Activated CD4-positive, alpha-beta T cell treated with anti-CD3 and anti-CD28 coated beads, Interleukin-2, amount 50 U/mL, for 1 hour (primary cell): ENCODE measurements at regions not wholly inside any gene's neighbourhood (a gene's known extent, or its start where the extent isn't known, plus 50 kb on each side); places are given as distances from the start of the nearest gene placed in this dataset.

Experiments used
- DNase-seq: peaks from one replicate; pipeline ENCODE4 v3.0.0-alpha.2; 2020

GRCh38 chr15:96390986-96391385 is 60.5 kb downstream of the NR2F2 start:
- DNase-seq: no peak

DNA sequence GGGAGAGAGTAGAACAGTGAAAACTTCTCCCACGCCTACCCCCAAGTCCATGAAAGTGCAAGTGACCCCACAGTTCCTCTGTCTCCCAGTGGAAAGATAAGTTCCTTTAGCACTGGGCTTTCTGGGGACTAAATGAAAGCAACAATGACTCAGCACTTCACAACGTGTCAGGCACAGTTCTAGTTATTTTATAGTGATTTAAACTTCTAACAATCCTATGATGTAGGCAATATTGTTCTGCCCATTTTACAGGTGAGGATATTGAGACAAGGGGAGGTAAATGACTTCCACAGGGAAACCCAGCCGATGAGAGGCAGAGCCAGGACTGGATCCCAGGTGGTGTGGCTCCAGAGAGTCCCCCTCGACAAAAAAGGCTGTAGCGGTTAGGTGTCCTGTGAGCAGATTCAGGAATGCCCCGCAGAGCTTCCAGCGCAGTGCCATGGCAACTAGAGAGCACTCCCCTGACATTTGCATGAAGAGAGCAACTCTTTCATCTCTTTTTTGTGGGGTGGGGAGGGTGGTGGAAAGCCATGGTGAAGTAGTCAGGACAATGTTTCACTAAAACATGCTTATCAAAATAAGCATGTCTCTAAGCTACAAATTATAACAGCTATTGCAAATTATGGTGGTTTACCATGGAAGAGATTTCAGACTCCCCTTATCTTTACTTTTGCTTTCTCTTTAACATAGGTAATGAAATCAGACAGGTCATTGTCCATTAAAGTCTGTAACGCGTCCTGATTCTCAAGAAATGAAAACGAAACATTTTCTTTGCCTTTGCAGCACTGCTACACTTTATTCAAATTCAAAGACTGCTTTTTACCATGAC is 62.1 kb downstream of the NR2F2 start:
- no peak for DNase-seq

GRCh38 chr15:96393209-96393513 is 62.7 kb downstream of the NR2F2 start:
- DNase-seq: no peak

DNA sequence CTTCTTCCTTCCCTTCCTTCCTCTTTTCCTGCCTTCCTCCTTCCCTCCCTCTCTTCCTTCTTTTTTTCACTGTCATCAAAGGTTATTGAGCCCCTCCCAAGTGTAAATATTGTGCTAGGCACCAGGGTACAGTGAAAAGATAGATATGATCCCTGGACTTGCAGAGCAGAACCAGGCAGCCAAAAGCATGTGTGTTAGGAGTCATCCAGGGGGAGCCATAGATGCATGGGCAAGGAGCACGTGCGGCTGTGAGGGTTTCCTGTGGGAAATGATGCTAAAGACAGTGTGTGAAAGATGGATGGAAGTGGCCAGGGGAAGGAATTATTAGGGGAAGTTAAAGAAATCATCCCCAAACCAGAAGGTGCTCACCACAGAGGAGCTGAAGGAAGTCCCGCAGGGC is 65.2 kb downstream of the NR2F2 start:
- DNase-seq: no peak

GRCh38 chr15:96398776-96399175 is 68.3 kb downstream of the NR2F2 start:
- no peak for DNase-seq

DNA sequence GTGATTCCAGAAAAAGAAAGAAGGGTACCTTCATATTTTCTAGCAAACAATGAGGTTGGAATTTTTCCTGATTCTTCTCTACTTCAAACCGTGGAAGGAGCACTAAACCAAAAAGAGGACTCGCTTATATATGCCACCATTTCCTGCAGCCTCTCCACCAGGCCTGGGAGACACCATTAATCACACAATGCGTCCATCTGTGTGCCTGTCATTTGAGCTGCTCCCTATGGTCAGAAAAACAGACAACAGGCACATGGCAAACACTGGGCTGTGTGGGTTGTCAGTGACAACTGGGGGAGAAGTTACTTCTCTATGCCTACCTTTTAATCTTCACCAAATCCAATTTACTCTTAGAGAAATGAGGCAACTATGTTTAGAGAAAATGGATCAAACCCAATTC is 71.9 kb downstream of the NR2F2 start:
- no peak for DNase-seq

- DNase-seq: no peak
Observed at GRCh38 chr15:96403071-96403470, 72.6 kb downstream of the NR2F2 start.

- DNase-seq: no peak
Observed at GRCh38 chr15:96403932-96404331, 73.4 kb downstream of the NR2F2 start.

DNA sequence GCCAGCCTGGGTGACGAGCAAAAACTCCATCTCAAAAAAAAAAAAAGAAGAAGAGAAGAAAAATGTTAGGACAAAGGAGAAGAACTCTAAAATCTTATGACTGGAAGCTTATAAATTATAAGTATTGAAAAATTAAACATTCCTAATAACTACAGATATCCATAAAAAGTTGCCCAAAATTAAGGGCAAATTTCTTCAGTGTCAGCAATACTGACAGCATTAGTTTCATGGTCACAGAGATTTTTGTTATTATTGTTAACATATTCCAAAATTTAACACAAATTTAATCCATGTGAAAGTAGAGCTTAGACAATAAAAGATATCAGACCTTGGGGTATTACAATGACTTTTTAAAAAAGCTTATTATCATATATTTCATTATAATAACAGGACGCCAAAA is 74.1 kb downstream of the NR2F2 start:
- no peak for DNase-seq

- DNase-seq: no peak
Observed at GRCh38 chr15:96406291-96406690, 75.8 kb downstream of the NR2F2 start.

DNA sequence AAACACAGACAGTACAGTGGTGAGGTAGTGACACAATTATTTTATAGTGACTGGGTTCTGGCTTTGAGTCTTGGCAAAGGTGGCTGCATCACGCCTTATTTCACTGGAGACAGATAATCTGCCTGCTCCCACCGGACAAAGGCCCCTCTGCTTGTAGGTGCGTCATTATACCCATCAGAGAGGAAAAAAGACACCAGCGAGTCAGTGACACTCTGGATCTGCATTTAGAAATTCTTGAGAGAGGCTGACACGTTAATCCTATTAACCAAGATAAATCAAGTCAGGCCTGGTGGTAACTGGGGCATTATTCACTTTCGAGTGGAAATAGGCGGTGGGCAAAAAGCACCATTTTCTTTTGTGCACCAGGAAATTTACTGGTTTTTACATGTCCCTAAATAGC is 76.2 kb downstream of the NR2F2 start:
- DNase-seq: no peak

GRCh38 chr15:96407482-96407881 is 77.0 kb downstream of the NR2F2 start:
- DNase-seq: no peak

DNA sequence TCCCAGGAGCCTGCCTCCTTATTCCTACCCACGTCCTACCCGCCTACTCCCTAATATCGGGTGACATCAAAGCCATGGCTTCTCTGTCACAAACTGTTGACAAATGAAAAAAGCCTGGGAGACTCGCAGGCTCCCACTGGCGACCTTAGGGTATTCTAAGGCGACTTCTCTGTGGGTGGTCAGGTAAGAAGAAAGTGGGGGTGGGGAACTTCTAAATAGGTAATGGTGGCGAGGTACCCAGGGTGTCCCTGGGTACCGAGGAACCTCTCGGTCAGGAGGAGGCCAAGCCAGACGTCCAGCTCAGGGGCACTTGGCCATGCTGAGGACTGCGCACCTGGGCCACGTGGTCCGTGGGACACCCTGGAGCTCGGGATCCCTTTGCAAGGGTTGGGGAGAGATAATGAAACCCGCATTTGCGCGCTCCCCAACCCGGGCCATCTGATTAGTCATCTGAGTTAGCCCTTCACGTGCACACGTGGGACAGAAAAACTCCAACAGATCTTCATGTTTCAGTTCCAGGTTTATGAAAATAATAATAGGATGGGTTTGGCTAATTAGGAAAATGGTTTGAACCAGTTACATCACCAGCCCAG is 78.2 kb downstream of the NR2F2 start:
- no peak for DNase-seq

DNA sequence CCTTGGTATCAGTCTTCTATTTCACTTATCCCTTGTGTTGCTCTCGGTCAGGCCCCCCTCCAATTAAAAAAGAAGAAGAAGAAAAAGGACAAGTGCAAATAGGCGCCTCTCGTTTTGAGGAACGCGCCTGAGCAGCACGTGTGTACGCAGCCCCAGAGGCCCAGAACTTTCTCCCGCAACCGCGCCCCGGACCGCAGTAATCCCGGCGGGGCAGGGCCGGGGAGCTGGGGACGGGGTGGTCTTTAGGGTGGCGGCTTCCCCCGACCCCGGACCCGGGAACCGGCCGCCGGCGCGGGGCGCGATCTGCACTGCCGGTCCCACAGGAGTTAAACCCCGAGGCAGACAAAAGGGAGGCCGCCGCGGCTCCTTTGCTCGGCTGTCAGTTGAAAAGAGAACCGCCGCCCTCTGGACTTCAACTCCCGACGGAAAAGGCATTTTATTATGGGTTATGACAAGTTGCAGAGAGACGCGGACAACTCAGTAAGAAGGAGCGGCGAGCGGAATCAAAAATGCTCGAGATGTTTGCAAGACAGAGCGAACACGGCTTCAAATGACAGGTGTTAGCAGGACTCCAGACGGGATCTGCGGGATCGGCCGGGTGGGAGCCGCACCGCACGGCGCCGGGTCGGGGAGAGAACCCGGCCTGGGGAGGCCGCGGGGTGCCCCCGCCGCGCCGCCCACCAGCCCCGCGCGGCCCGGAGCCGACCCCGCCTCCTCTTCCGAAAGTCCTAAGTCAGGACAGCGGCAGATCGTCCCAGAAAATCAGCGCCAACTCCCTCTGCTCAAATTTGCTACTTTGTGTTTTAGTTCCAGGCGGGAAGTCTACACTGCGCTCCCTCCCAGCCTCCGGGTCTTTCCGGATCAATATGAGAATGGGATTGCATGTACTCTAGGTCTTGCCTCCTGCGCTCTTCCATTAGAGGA is 79.0 kb downstream of the NR2F2 start:
- no peak for DNase-seq

DNA sequence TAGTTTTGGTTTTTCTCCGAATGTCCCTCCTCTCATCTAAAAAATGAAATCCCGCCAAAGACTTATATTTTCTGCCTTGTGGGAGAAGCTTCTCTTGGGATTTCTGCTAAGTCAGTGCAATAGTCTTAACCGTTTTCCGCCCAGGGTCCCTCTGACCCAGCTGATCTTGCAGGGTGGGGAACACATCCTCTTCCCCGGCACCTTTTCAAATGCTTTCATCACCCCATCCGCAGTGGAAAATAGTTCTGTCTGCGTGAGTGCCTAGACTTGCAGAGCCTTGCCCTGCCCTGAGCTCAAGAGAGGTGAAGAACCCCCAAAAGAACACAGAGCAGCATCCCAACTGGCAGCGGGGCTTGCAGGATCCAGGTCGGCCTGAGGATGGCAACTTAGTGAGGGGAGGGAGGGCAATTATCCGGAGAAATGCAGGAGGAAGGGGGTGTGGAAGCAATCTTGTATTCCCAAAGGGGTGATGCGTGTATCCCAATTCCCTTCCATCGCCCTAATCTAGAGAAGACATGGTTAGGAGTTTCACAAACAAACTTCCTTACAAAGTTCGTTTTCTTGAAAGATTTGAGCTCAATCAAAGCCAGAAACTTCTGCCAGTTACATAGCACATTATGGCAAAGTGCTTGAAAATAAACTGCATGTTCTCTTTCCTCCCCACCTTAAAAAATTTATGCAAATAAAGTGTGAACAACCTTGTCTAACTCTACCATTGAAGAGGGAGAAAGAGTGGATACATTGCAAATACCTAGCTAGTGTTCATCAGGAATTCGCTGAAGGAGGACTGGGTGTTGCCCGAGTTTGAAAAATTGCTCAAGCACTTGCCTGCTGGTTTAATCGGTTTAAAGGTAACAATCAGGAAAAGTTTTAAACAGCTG is 79.9 kb downstream of the NR2F2 start:
- no peak for DNase-seq

GRCh38 chr15:96411056-96412031 is 80.8 kb downstream of the NR2F2 start:
- no peak for DNase-seq

DNA sequence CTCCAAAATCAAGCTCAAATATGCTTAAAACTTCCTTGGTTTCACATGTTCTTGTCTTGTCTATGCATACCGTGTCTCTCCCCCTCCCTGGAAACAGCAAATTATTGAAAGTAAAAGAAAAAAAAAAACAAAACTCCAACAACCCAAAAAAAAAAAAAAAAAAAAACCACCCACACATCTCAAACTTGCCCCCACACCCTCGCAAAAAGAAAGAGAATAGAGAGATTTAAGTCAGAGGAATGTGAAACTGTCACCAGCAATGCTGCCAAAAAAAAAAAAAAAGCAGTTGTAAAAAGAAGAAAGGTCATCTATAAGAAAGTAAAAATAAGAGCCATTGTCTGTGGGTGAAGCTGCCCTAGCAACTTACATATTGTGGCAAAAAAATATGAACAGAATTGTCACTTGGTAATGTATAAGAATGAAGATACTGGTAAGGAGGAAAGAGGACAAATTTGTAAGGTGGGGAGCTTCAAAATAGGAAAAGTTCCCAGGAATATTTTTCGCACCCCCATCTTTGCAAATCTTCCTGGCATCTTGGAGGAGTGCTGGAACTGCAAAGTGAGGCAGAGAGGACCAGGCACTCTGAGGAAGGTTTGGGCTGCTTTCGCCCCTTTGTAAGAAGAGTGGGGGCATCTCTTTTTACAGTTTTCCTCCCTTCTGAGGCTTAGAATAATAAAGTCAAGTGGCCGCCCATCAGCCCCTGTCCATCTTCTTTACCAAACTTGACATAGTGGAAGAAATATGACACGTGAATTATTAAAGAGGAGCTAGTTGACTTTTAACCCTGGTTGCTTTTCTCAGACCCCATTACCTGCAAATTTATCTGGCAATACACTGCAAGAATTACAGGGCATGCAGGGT is 81.8 kb downstream of the NR2F2 start:
- no peak for DNase-seq

- no peak for DNase-seq
Observed at GRCh38 chr15:96412906-96413231, 82.4 kb downstream of the NR2F2 start.

DNA sequence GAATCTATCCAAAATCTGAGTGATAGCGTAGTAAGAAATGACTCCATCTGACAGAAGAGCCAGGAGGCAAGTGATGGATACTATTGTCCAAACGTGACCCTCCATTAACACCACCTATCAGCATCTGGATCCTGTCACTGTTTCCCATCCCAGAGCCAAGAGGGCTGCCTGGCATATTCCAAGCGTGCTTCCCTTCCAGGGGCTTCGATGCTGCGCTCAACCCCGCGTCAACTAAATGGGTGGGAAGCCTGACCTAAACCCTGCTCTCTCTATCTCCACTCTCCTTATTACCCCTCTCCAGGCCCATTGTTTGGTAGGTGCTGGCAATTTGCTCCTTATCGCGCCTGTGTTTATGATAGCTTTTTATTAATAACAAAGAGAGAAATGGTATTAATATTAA is 83.2 kb downstream of the NR2F2 start:
- no peak for DNase-seq

- DNase-seq: no peak
Observed at GRCh38 chr15:96414875-96415274, 84.4 kb downstream of the NR2F2 start.
